Activated CD8-positive, alpha-beta T cell treated with anti-CD3 and anti-CD28 coated beads for 36 hours (primary cell): ENCODE measurements at regions not wholly inside any gene's neighbourhood (a gene's known extent, or its start where the extent isn't known, plus 50 kb on each side); places are given as distances from the start of the nearest gene placed in this dataset.

Source experiments
- ATAC-seq: fragments of 200-7000 bp; cut with Tn5 transposase; one replicate; pipeline ENCODE4 v1.10.0; 2021; ENCODE audit warnings: mild to moderate bottlenecking, moderate library complexity
- CTCF ChIA-PET: fragments of 350-600 bp; sonication (Branson Sonifier 250); formaldehyde crosslinking; loops from one replicate; lab custom pipeline; 2021; ENCODE audit warnings: antibody characterized with exemption; lab: Charles Lee
- POLR2A ChIA-PET: fragments of 350-600 bp; sonication (Branson Sonifier 250); formaldehyde crosslinking; loops from one replicate; lab custom pipeline; 2021; ENCODE audit warnings: antibody characterized with exemption; lab: Charles Lee
- DNase-seq: peaks from one replicate; pipeline ENCODE4 v3.0.0-alpha.2; 2020
- H3K27ac Mint-ChIP-seq: one replicate; pipeline ENCODE4 v1.8.0; 2021; ENCODE audit warnings: mild to moderate bottlenecking, mixed read lengths
- H3K27me3 Mint-ChIP-seq: one replicate; pipeline ENCODE4 v1.8.0; 2021; ENCODE audit warnings: mixed read lengths
- H3K36me3 Mint-ChIP-seq: one replicate; pipeline ENCODE4 v1.8.0; 2021; ENCODE audit warnings: low read depth, mixed read lengths
- H3K4me1 Mint-ChIP-seq: one replicate; pipeline ENCODE4 v1.8.0; 2021; ENCODE audit warnings: low read depth, mixed read lengths
- H3K4me3 Mint-ChIP-seq: one replicate; pipeline ENCODE4 v1.8.0; 2021; ENCODE audit warnings: mild to moderate bottlenecking, moderate library complexity, mixed read lengths
- H3K9me3 Mint-ChIP-seq: one replicate; pipeline ENCODE4 v1.8.0; 2021; ENCODE audit warnings: mixed read lengths
- CTCF ChIP-seq: fragments of 200-600 bp; IDR thresholded peaks from one replicate; pipeline ENCODE4 v1.8.0; 2022; ENCODE audit warnings: antibody characterized with exemption, mild to moderate bottlenecking
- intact Hi-C: fragments of 100-400 bp; cut with micrococcal nuclease; formaldehyde crosslinking; loops from one replicate; pipeline ENCODE4 v1.10.0; 2022

GRCh38 chr5:180436275-180436674 lies 57.9 kb upstream of the CNOT6 start:
- no peaks in the 10 kb centered on the region for H3K36me3 Mint-ChIP-seq
- H3K27me3 Mint-ChIP-seq: peaks cover 1% of the 10 kb centered on the region
- intact Hi-C loops: no loop called here
- ATAC-seq (no peak), DNase-seq (no peak)
- H3K27ac Mint-ChIP-seq: no peak overlapping the region
- H3K4me3 Mint-ChIP-seq: no peak overlapping the region
- POLR2A ChIA-PET: no interaction called here
- H3K4me1 Mint-ChIP-seq: peaks cover 2% of the 10 kb centered on the region
- peaks cover 1% of the 10 kb centered on the region for H3K9me3 Mint-ChIP-seq
- TF ChIP-seq CTCF: no peak
- CTCF ChIA-PET: interaction anchor here (1.4 kb wide), 1 partner anchor 108 kb away, joined by 3 read pairs; no protein-coding TSS in a partner anchor

- DNase-seq: no peak
- H3K9me3 Mint-ChIP-seq: peaks cover 1% of the 10 kb centered on the region
- TF ChIP-seq CTCF: no peak
- CTCF ChIA-PET: interaction anchor here (1.4 kb wide), 1 partner anchor 108 kb away, joined by 3 read pairs; no protein-coding TSS in a partner anchor
- intact Hi-C loops: no loop called here
- no peak for ATAC-seq
- H3K4me1 Mint-ChIP-seq: peaks cover 2% of the 10 kb centered on the region
- no peak overlapping the region for H3K27ac Mint-ChIP-seq
- H3K4me3 Mint-ChIP-seq: no peak overlapping the region
- POLR2A ChIA-PET: no interaction called here
- no peaks in the 10 kb centered on the region for H3K36me3 Mint-ChIP-seq
- peaks cover 1% of the 10 kb centered on the region for H3K27me3 Mint-ChIP-seq
These were observed 57.2 kb upstream of the CNOT6 start for GRCh38 chr5:180436936-180437335.

GRCh38 chr5:180437336-180437735 lies 56.8 kb upstream of the CNOT6 start:
- H3K36me3 Mint-ChIP-seq: no peaks in the 10 kb centered on the region
- ChIA-PET POLR2A (no interaction called here), CTCF (interaction anchor here (1.4 kb wide), 1 partner anchor 109 kb away, joined by 3 read pairs; no protein-coding TSS in a partner anchor)

GRCh38 chr5:180438785-180439780 lies 55.1 kb upstream of the CNOT6 start:
- Mint-ChIP-seq H3K36me3 (no peaks in the 10 kb centered on the region), H3K27ac (no peak overlapping the region), H3K27me3 (peaks cover 1% of the 10 kb centered on the region), H3K4me1 (no peaks in the 10 kb centered on the region), H3K4me3 (no peak overlapping the region), H3K9me3 (no peaks in the 10 kb centered on the region)
- ChIA-PET POLR2A (no interaction called here), CTCF (no interaction called here)
- TF ChIP-seq CTCF: no peak
- DNase-seq (no peak), ATAC-seq (no peak)
- intact Hi-C loops: no loop called here

More at GRCh38 chr5:180437336-180437735, 56.8 kb upstream of the CNOT6 start:
- H3K27ac Mint-ChIP-seq: no peak overlapping the region
- no peak overlapping the region for H3K4me3 Mint-ChIP-seq
- intact Hi-C loops: no loop called here
- H3K9me3 Mint-ChIP-seq: peaks cover 1% of the 10 kb centered on the region
- ATAC-seq: no peak
- TF ChIP-seq CTCF: no peak
- no peak for DNase-seq
- H3K27me3 Mint-ChIP-seq: peaks cover 1% of the 10 kb centered on the region
- peaks cover 2% of the 10 kb centered on the region for H3K4me1 Mint-ChIP-seq
